ENCODE measurements at regions not wholly inside any gene's neighbourhood (a gene's known extent, or its start where the extent isn't known, plus 50 kb on each side); places are given as distances from the start of the nearest gene placed in this dataset.

GRCh38 chr13:26831336-26831908 is 70.8 kb upstream of the GPR12 start:
- DNase-seq (ENCODE audit: low read depth), result no peak

- no peak for DNase-seq (ENCODE audit: low read depth)
Observed at GRCh38 chr13:26829716-26830115, 69.1 kb upstream of the GPR12 start.

GRCh38 chr13:26824581-26824980 is 64.0 kb upstream of the GPR12 start:
- DNase-seq (ENCODE audit: low read depth), result no peak

GRCh38 chr13:26822146-26822545 is 61.6 kb upstream of the GPR12 start:
- no peak for DNase-seq (ENCODE audit: low read depth)

GRCh38 chr13:26821672-26822071 is 61.1 kb upstream of the GPR12 start:
- DNase-seq (ENCODE audit: low read depth), result no peak

GRCh38 chr13:26820871-26821270 is 60.3 kb upstream of the GPR12 start:
- no peak for DNase-seq (ENCODE audit: low read depth)

- DNase-seq (ENCODE audit: low read depth), result no peak
Observed at GRCh38 chr13:26819046-26819445, 58.5 kb upstream of the GPR12 start.

GRCh38 chr13:26816881-26817280 is 56.3 kb upstream of the GPR12 start:
- no peak for DNase-seq (ENCODE audit: low read depth)

GRCh38 chr13:26813980-26814348 is 53.4 kb upstream of the GPR12 start:
- DNase-seq (ENCODE audit: low read depth), result no peak

GRCh38 chr13:26813321-26813979 is 52.9 kb upstream of the GPR12 start:
- no peak for DNase-seq (ENCODE audit: low read depth)

- DNase-seq (ENCODE audit: low read depth), result no peak
Observed at GRCh38 chr13:26811581-26811980, 51.0 kb upstream of the GPR12 start.
